NCI-H1436 treated with DMSO at 0.1 percent for 48 hours (cell line): ENCODE measurements at regions not wholly inside any gene's neighbourhood (a gene's known extent, or its start where the extent isn't known, plus 50 kb on each side); places are given as distances from the start of the nearest gene placed in this dataset.
"Not testable (repeated sequence)": the region's sequence is repeated elsewhere in the genome, so short reads cannot be mapped to it uniquely, and the experiment has no call there.

ENCODE experiments used
- DNase-seq: peaks from one replicate; lab custom pipeline; 2025; lab: John Stamatoyannopoulos, UW

DNA sequence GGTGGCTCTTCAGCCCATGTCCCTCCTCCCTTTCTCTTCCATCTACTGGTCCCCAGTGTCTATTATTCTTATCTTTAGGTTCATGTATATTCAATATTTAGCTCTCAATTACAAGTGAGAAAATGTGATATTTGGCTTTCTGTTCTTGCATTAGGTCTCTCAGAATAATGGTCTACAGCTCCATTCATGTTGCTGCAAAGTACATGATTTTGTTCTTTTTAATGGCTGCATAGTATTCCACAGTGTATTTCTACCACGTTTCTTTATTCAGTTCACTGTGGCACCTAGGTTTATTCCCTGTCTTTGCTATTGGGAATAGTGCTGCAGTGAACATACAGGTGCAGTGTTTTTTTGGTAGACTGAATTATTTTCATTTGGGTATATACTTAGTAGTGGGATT is 1308.8 kb downstream of the EFNA5 start:
- DNase-seq, result no peak

GRCh38 chr5:106331415-106331814 is 1339.3 kb downstream of the EFNA5 start:
- no peak for DNase-seq

DNA sequence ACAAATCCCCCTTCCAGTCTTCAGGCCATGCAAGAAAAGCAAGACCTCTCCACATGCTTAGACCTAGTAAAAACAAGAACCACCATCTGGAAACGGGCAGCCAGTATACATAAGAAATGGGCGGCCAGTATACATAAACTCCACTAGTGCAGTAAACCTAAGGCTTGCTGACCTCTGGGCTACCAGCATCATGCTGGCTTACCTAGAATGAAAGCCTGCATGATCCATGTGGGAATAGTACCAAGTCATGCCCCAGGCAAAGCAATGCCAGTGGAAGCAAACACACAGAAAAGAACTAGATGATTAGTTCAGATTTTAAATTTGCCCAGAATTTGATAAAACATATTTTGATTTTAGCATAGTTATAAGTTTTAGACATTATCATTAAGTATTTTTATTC is 1346.4 kb downstream of the EFNA5 start:
- DNase-seq, result no peak

DNA sequence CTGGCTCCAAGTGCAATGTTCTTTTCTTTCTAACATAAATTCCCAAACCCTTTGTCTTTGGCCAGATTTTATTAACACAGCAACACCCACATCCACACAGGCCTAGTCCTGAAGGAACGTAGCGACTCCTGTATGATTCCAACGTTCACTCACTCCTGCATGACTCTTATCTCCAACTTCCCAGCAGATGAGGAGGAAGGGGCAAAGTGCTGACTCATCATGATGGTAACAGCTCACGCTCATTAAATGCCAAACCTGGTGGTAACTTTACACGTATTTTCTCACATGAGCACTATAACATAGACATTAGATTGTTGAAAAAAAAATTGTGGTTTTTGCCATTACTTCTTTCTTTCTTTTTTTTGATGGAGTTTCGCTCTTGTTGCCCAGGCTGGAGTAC is 1349.5 kb downstream of the EFNA5 start:
- no peak for DNase-seq

GRCh38 chr5:106314221-106314824 is 1356.4 kb downstream of the EFNA5 start:
- no peak for DNase-seq

GRCh38 chr5:106312360-106312759 is 1358.4 kb downstream of the EFNA5 start:
- no peak for DNase-seq

DNA sequence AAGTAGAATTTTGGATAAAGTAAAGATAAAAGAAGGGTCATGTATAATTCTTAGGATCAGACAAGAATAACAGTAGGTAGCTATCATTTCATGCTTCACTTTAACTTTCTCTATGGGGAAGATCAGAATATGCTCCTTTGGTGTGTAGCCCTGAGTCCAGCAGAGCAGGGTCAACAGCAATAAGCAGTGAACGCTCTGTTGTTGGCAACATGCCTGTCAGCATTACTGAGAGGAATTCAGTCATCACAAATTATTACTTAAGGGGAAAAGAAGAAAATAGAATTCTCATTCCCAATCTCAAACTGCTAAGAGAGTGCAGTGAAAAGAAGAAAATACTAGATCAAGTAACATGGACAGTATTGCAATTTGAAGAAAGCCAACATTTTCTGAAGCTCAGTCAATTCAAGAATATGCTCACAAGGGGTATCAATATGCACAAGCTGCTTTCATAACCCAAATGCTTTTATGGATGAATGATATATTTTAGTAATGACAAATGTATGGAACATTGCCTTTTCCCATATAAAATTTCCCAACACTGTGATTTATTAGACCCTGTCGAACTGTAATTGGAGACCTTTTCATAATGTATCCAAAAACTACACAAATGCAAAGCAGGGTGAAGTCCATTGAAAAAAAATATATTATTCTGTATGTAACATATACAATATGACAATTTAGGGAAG is 1359.4 kb downstream of the EFNA5 start:
- DNase-seq, result no peak

GRCh38 chr5:106307265-106307664 is 1363.5 kb downstream of the EFNA5 start:
- no peak for DNase-seq

DNA sequence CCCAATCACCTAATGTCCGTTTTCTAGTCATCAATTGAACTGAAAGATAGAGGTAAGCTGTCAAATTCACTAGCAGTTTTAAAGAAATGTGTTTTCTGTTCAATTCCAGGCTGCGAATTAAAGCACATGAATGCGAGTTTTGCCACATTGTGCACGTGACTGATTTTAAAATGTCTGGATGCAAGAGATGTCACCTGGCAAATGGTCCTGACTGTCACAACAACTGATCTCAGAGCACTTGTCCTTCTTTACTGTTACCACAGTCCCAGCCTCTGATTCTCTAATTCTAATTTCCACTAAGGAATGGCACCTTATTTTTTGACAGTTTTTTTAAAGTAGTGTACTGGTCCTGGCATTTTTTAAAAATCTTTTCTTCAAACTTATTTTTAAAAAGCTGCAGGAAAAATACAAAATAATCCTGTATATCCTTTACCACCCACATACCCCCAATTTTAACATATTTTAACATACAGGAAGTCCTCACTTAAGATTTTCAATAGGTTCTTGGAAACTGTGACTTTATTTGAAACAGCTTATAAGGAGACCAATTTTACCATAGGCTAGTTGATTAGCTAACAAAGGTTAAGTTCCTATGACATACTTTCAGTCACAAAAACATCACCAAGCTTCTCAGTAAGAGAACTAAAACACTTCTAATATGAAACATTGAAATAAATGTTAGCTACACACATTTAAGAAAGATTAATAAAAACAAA is 1364.3 kb downstream of the EFNA5 start:
- DNase-seq, result no peak

DNA sequence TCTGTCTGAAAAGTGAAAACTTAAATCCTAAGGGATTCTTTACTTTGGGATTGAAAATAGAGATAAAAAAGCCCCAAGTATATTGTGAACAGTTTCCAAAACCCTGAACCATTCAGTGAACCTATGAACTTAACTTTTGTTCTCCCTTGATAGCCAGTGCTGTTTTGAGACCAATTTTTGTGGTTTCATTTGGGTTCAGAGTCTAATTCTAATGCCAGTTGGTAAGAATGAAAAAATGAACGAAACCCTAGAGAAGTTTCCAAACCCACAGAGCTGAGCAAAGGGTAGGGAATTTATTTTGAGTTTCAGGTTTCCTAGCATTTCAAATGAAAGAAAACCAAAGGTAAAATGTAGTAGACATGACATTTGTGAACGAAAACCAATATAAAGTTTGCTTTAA is 1366.8 kb downstream of the EFNA5 start:
- no peak for DNase-seq

DNA sequence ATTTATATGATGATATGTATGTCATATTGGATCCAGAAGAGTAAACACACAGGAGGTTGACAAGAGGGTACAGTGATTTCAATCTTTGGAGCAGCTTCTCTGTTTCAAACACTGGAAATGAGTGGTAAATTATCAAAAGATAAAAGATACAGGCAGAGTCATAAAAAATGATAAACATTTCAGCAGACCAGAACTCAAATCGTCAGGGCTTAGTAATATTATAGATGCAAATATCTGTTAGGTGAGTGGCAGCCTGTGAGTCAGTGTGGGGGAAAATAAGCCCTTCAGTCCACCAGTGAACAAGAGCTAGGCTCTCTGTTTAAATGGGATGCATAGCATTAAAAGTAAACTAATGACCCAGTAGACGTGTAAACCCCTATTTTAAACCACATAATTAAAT is 1378.1 kb downstream of the EFNA5 start:
- DNase-seq, result no peak

DNA sequence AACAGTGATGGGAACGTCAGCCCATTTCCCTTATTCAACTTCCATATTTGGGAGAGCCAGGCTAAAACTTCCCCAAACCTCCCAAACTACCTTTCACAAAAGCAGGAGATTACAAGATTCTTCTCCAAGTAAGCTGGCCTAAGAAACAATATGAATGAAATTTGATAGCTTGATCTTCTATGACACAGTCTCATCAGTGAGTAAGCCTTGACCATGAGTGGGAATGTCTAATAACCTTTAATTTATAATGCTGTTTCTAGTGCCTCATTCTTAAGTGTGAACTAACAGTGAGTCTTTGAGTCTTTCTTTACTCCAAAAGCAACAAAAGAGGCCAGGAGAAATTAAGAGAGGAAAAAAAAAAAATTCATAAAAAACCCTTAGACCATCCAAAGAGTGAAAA is 1379.9 kb downstream of the EFNA5 start:
- no peak for DNase-seq

GRCh38 chr5:106288979-106289378 is 1381.8 kb downstream of the EFNA5 start:
- DNase-seq, result no peak

- no peak for DNase-seq
These were observed 1393.1 kb downstream of the EFNA5 start for GRCh38 chr5:106277540-106278096.

- DNase-seq, result no peak
These were observed 1401.4 kb downstream of the EFNA5 start for GRCh38 chr5:106269252-106269843.

GRCh38 chr5:106267256-106267655 is 1403.5 kb downstream of the EFNA5 start:
- DNase-seq, result no peak

- DNase-seq, result no peak
These were observed 1408.3 kb downstream of the EFNA5 start for GRCh38 chr5:106262395-106262794.

DNA sequence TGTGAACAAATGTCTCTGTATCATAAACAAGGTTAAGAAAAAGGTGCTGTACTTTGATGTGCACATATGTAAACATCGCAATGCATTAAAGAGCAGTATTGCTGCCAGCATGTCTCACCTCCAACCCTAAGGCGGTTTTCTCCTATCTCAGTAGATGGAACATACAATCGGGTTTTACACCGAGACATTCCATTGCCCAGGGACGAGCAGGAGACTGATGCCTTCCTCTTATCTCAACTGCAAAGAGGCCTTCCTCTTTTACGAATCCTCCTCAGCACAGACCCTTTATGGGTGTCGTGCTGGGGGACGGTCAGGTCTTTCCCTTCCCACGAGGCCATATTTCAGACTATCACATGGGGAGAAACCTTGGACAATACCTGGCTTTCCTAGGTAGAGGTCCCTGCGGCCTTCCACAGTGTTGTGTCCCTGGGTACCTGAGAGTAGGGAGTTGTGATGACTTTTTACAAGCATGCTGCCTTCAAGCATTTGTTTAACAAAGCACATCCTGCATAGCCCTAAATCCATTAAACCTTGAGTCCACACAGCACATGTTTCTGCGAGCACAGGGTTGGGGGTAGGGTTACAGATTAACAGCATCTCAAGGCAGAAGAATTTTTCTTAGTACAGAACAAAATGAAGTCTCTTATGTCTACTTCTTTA is 1411.2 kb downstream of the EFNA5 start:
- DNase-seq, result not testable (repeated sequence)

DNA sequence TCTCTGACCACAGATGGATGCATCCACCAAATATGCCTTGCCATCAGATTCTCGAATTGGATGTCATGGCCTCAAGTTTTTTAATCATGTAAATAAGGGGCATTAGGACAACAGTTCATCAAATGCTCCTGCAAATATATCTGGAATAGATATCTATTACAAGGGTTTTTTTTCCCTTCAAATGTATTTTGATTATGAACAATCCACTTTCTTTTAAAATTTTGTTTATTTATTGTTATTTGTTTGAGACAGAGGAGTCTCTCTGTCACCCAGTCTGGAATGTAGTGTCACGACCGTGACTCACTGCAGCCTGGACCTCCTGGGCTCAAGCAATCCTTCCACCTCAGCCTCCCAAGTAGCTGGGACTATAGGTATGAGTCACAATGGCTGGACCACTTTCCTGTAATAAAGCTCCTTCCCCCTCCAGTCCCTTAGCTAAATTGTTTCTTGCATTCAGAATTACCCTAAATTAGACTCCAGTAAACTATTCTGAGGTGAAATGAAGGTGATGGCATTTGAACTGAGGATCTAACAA is 1412.1 kb downstream of the EFNA5 start:
- no peak for DNase-seq

GRCh38 chr5:106254784-106255183 is 1416.0 kb downstream of the EFNA5 start:
- DNase-seq, result no peak

- DNase-seq, result not testable (repeated sequence)
These were observed 1424.5 kb downstream of the EFNA5 start for GRCh38 chr5:106246044-106246745.
